SK-N-SH (cell line): ENCODE measurements at regions not wholly inside any gene's neighbourhood (a gene's known extent, or its start where the extent isn't known, plus 50 kb on each side); places are given as distances from the start of the nearest gene placed in this dataset.

ENCODE experiments used
- CTCF ChIA-PET: fragments of 300-600, 350-600 bp; formaldehyde crosslinking; extraction: SDS; loops from one replicate; lab custom pipeline; 2021; lab: Yijun Ruan, JAX
- POLR2A ChIA-PET: fragments of 350-600 bp; sonication (Branson Sonifier 250); formaldehyde crosslinking; extraction: SDS; loops from one replicate; lab custom pipeline; 2020; ENCODE audit warnings: antibody characterized with exemption, inconsistent platforms; lab: Yijun Ruan, JAX
- DNase-seq: peaks from one replicate; pipeline ENCODE4 v3.0.0; 2012
- H2AFZ ChIP-seq: fragments of 200-600 bp; sonication (generic); 2 replicates; pipeline ENCODE4 v1.8.1; 2016; ENCODE audit warnings: antibody characterized with exemption, mild to moderate bottlenecking, low read depth
- H3F3A ChIP-seq: fragments of 200-600 bp; sonication (generic); replicated peaks from 2 replicates; pipeline ENCODE3; 2016; ENCODE audit warnings: antibody characterized with exemption, mild to moderate bottlenecking; ENCODE audit not compliant: insufficient read depth
- H3K27ac ChIP-seq, 2 experiments: fragments of 200-500 bp in 1 of 2; fragments of 200-600 bp in 1 of 2; sonication (Bioruptor generic) in 1 of 2; sonication (generic), shearing (Covaris generic) in 1 of 2; 2 replicates each; pipeline versions ENCODE4 v1.5.1 to v1.6.1; 2014 to 2016; ENCODE audit warnings: low read depth in 2 of 2, inconsistent platforms in 1 of 2, low read length in 1 of 2, mild to moderate bottlenecking in 1 of 2, mixed read lengths in 1 of 2
- H3K27me3 ChIP-seq: fragments of 200-600 bp; sonication (generic), shearing (Covaris generic); 2 replicates; pipeline ENCODE4 v1.6.1; 2016; ENCODE audit warnings: mixed run types; ENCODE audit not compliant: insufficient read depth
- H3K36me3 ChIP-seq, 2 experiments: fragments of 200-500 bp in 1 of 2; fragments of 200-600 bp in 1 of 2; sonication (Bioruptor generic) in 1 of 2; sonication (generic) in 1 of 2; replicated peaks in 1 of 2; 2 replicates each; pipeline versions ENCODE3 to v1.5.1; 2014 to 2016; ENCODE audit warnings: low read length in 1 of 2, mild to moderate bottlenecking in 1 of 2; ENCODE audit not compliant: insufficient read depth in 2 of 2, control insufficient read depth in 1 of 2
- H3K4me1 ChIP-seq, 2 experiments: fragments of 200-500 bp in 1 of 2; fragments of 200-600 bp in 1 of 2; sonication (Bioruptor generic) in 1 of 2; sonication (generic), shearing (Covaris generic) in 1 of 2; 2 replicates each; pipeline versions ENCODE4 v1.5.1 to v1.6.1; 2014 to 2016; ENCODE audit warnings: low read depth in 1 of 2, low read length in 1 of 2, mixed run types in 1 of 2; ENCODE audit not compliant: insufficient read depth in 2 of 2, control insufficient read depth in 1 of 2
- H3K4me2 ChIP-seq: fragments of 200-600 bp; sonication (generic), shearing (Covaris generic); 2 replicates; pipeline ENCODE4 v1.6.1; 2017; ENCODE audit warnings: mixed run types
- H3K4me3 ChIP-seq, 2 experiments: fragments of 200-500 bp in 1 of 2; fragments of 200-600 bp in 1 of 2; sonication (Bioruptor generic) in 1 of 2; sonication (generic), shearing (Covaris generic) in 1 of 2; 2 replicates each; pipeline versions ENCODE4 v1.5.1 to v1.8.1; 2014 to 2016; ENCODE audit warnings: low read depth in 2 of 2, inconsistent platforms in 1 of 2, low read length in 1 of 2, mild to moderate bottlenecking in 1 of 2, mixed read lengths in 1 of 2, moderate library complexity in 1 of 2
- H3K79me2 ChIP-seq: fragments of 200-600 bp; sonication (generic); 2 replicates; pipeline ENCODE4 v1.8.1; 2017; ENCODE audit warnings: mild to moderate bottlenecking; ENCODE audit not compliant: insufficient read depth
- H3K9ac ChIP-seq: fragments of 200-600 bp; sonication (generic); 2 replicates; pipeline ENCODE4 v1.6.1; 2017; ENCODE audit warnings: mixed run types
- H3K9me2 ChIP-seq: fragments of 200-600 bp; sonication (generic); 2 replicates; pipeline ENCODE4 v1.6.1; 2017; ENCODE audit warnings: mixed run types
- H3K9me3 ChIP-seq: fragments of 200-600 bp; sonication (generic); 2 replicates; pipeline ENCODE4 v1.6.1; 2017; ENCODE audit warnings: mixed run types, mild to moderate bottlenecking, moderate library complexity
- H4K20me1 ChIP-seq: fragments of 200-600 bp; sonication (generic); 2 replicates; pipeline ENCODE4 v1.6.1; 2017; ENCODE audit warnings: mild to moderate bottlenecking, mixed run types; ENCODE audit not compliant: insufficient read depth
- EP300 ChIP-seq, 2 experiments: IDR thresholded peaks; 2 replicates each; pipeline versions ENCODE4 v1.4.0 to v1.6.1; 2012; ENCODE audit warnings: borderline replicate concordance in 1 of 2, low read depth in 1 of 2, low read length in 1 of 2
- EZH2phosphoT487 ChIP-seq: fragments of 200-600 bp; sonication (generic); IDR thresholded peaks from 2 replicates; pipeline ENCODE4 v1.6.1; 2017; ENCODE audit warnings: low read depth, mixed run types, mild to moderate bottlenecking, antibody characterized with exemption, moderate library complexity, borderline replicate concordance
- FOSL2 ChIP-seq: IDR thresholded peaks from 2 replicates; pipeline ENCODE4 v1.4.0; 2012; ENCODE audit warnings: low read depth, mild to moderate bottlenecking, moderate library complexity, borderline replicate concordance
- FOXJ3 ChIP-seq: sonication (generic); formaldehyde crosslinking; IDR thresholded peaks from 2 replicates; pipeline ENCODE4 v1.5.1; 2020; ENCODE audit warnings: mild to moderate bottlenecking, missing genetic modification reagents
- FOXM1 ChIP-seq: IDR thresholded peaks from 2 replicates; pipeline ENCODE4 v1.4.0; 2012; ENCODE audit warnings: low read depth, mild to moderate bottlenecking
- GABPA ChIP-seq: IDR thresholded peaks from 2 replicates; pipeline ENCODE4 v1.4.0; 2012; ENCODE audit warnings: low read depth, mild to moderate bottlenecking
- MAX ChIP-seq: IDR thresholded peaks from 2 replicates; pipeline ENCODE4 v1.4.0; 2012; ENCODE audit warnings: low read depth
- NRF1 ChIP-seq: IDR thresholded peaks from 2 replicates; pipeline ENCODE4 v1.6.1; 2012; ENCODE audit warnings: low read depth, mild to moderate bottlenecking, low read length
- RAD21 ChIP-seq: IDR thresholded peaks from 2 replicates; pipeline ENCODE4 v1.6.1; 2012; ENCODE audit warnings: mild to moderate bottlenecking, low read length
- RCOR1 ChIP-seq: fragments of 150-350 bp; IDR thresholded peaks from 2 replicates; pipeline ENCODE4 v1.6.1; 2017; ENCODE audit warnings: antibody characterized with exemption, low read length
- SIN3A ChIP-seq: IDR thresholded peaks from 2 replicates; pipeline ENCODE4 v1.6.1; 2012; ENCODE audit warnings: low read depth, mild to moderate bottlenecking, low read length, moderate library complexity, borderline replicate concordance
- TCF12 ChIP-seq: IDR thresholded peaks from 2 replicates; pipeline ENCODE4 v1.4.0; 2012
- TEAD4 ChIP-seq: IDR thresholded peaks from 2 replicates; pipeline ENCODE4 v1.4.0; 2012; ENCODE audit warnings: mild to moderate bottlenecking, borderline replicate concordance; ENCODE audit not compliant: insufficient read depth
- YY1 ChIP-seq: IDR thresholded peaks from 2 replicates; pipeline ENCODE4 v1.4.0; 2012; ENCODE audit warnings: low read depth, mild to moderate bottlenecking
- WGBS: methylation state at CpG from one replicate; pipeline ENCODE4 v1.1.6; 2017; ENCODE audit warnings: low lambda C conversion rate; 5-methylcytosine and 5-hydroxymethylcytosine counted together
- TF ChIP-seq, protein P1 (sequence below): fragments of 200-600 bp; sonication (generic); IDR thresholded peaks from 2 replicates; pipeline ENCODE4 v1.6.1; 2017; ENCODE audit warnings: antibody characterized with exemption, mild to moderate bottlenecking, moderate library complexity
- TF ChIP-seq, protein P2 (sequence below): IDR thresholded peaks from 2 replicates; pipeline ENCODE4; 2012
- TF ChIP-seq, protein P3 (sequence below): IDR thresholded peaks from 2 replicates; pipeline ENCODE4 v1.4.0; 2012; ENCODE audit warnings: low read depth, borderline replicate concordance

DNA sequence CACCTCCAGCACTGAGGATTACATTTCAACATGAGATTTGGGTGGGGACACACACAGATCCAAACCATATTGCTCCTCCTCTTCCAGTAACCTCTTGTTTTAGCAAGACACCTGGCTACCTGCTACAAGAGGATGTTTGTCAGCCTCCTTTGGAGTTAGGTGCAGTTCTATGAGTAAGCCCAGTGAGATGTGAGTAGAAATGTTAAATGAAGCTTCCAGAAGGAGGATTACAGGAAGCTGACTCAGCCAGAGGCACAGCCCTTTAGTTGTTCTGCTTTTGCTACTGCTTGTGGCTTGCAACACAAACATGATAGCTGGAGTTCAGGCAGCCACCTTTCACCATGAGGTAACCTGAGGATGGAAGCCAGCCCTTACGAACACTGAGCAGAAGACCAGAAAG, 382.7 kb upstream of the RNF32 start:
- WGBS, result 0% methylated on average over 1 of the region's 1 CpG
- H3K79me2 ChIP-seq, result no peaks in the 10 kb centered on the region
- POLR2A ChIA-PET, result no interaction called here
- H3K9ac ChIP-seq, result no peak overlapping the region
- no peaks in the 10 kb centered on the region for H3F3A ChIP-seq
- H2AFZ ChIP-seq, result no peak overlapping the region
- H4K20me1 ChIP-seq, result no peaks in the 10 kb centered on the region
- TF ChIP-seq EZH2phosphoT487 (no peak), EP300 (IDR thresholded peaks at IDR 0.05; ENCODE audit: borderline replicate concordance in 1 of 2, low read depth in 1 of 2, low read length in 1 of 2) (no peak), NRF1 (no peak), GABPA (no peak), TEAD4 (no peak)
- no peak overlapping the region for H3K4me3 ChIP-seq
- no peak overlapping the region for H3K27ac ChIP-seq
- H3K9me2 ChIP-seq, result no peaks in the 10 kb centered on the region
- H3K27me3 ChIP-seq, result peaks cover 27% of the 10 kb centered on the region; the same call in 1 of the 2 replicates
- no peaks in the 10 kb centered on the region for H3K36me3 ChIP-seq
- DNase-seq, result no peak
- no peaks in the 10 kb centered on the region for H3K9me3 ChIP-seq
- no peaks in the 10 kb centered on the region for H3K4me1 ChIP-seq
- CTCF ChIA-PET, result interaction anchor here (1.7 kb wide), 1 partner anchor 11 kb away, joined by 3 read pairs; no protein-coding TSS in a partner anchor
- H3K4me2 ChIP-seq, result no peak overlapping the region

GRCh38 chr7:156255635-156256034, 384.9 kb upstream of the RNF32 start:
- 4% methylated on average over 5 of the region's 5 CpGs for WGBS
- DNase-seq, result no peak
- no peak overlapping the region for H3K27ac ChIP-seq
- no peaks in the 10 kb centered on the region for H3K36me3 ChIP-seq
- peaks cover 44% of the 10 kb centered on the region for H3K27me3 ChIP-seq
- CTCF ChIA-PET, result interaction anchor here (0.6 kb wide), 1 partner anchor 722 kb away, joined by 3 read pairs; no protein-coding TSS in a partner anchor
- H3K4me3 ChIP-seq, result no peak overlapping the region
- no peaks in the 10 kb centered on the region; the same call in 1 of the 2 replicates for H4K20me1 ChIP-seq
- no peaks in the 10 kb centered on the region for H3K4me1 ChIP-seq
- H3F3A ChIP-seq, result no peaks in the 10 kb centered on the region
- no peak for TF ChIP-seq YY1
- no peak for TF ChIP-seq RAD21
- TF ChIP-seq, protein P1, sequence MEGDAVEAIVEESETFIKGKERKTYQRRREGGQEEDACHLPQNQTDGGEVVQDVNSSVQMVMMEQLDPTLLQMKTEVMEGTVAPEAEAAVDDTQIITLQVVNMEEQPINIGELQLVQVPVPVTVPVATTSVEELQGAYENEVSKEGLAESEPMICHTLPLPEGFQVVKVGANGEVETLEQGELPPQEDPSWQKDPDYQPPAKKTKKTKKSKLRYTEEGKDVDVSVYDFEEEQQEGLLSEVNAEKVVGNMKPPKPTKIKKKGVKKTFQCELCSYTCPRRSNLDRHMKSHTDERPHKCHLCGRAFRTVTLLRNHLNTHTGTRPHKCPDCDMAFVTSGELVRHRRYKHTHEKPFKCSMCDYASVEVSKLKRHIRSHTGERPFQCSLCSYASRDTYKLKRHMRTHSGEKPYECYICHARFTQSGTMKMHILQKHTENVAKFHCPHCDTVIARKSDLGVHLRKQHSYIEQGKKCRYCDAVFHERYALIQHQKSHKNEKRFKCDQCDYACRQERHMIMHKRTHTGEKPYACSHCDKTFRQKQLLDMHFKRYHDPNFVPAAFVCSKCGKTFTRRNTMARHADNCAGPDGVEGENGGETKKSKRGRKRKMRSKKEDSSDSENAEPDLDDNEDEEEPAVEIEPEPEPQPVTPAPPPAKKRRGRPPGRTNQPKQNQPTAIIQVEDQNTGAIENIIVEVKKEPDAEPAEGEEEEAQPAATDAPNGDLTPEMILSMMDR, result no peak
- TF ChIP-seq, all 33 proteins: peak for 0
- POLR2A ChIA-PET, result no interaction called here
- Histone ChIP-seq H3K9me2 (no peaks in the 10 kb centered on the region), H2AFZ (no peak overlapping the region), H3K79me2 (no peaks in the 10 kb centered on the region), H3K9me3 (no peaks in the 10 kb centered on the region), H3K9ac (no peak overlapping the region), H3K4me2 (no peak overlapping the region)

DNA sequence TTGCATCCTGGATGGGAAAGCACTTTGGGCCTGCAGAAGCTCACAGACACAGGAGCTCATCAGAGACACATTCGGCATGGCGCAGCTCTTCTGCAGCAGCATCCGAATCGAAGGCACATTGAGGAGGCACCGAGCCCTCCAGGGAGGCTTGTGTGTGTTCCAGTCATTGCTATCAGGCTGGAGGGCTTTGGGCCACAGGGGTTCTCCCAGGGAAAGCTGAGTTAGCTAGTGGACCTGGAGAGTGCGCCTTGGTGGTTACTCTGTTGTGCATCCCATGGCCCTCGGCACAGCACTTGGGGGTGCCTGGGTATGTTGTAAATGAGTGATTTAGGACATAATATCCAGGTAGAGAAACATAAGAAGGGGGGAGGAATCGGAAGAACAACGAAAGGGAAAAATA, 388.7 kb upstream of the RNF32 start:
- Histone ChIP-seq H3K4me3 (no peak overlapping the region), H2AFZ (no peak overlapping the region), H3K4me1 (no peaks in the 10 kb centered on the region), H3K27me3 (peaks cover 45% of the 10 kb centered on the region), H3K9me2 (no peaks in the 10 kb centered on the region), H3F3A (no peaks in the 10 kb centered on the region), H3K9ac (no peak overlapping the region), H4K20me1 (no peaks in the 10 kb centered on the region; the same call in 1 of the 2 replicates), H3K27ac (no peak overlapping the region), H3K36me3 (no peaks in the 10 kb centered on the region), H3K4me2 (no peak overlapping the region), H3K9me3 (no peaks in the 10 kb centered on the region), H3K79me2 (no peaks in the 10 kb centered on the region)
- POLR2A ChIA-PET, result no interaction called here
- no peak for DNase-seq
- 3% methylated on average over 9 of the region's 9 CpGs for WGBS
- CTCF ChIA-PET, result interaction anchor here (1.6 kb wide), 1 partner anchor 46 kb away, joined by 3 read pairs; no protein-coding TSS in a partner anchor
- TF ChIP-seq, protein P2, sequence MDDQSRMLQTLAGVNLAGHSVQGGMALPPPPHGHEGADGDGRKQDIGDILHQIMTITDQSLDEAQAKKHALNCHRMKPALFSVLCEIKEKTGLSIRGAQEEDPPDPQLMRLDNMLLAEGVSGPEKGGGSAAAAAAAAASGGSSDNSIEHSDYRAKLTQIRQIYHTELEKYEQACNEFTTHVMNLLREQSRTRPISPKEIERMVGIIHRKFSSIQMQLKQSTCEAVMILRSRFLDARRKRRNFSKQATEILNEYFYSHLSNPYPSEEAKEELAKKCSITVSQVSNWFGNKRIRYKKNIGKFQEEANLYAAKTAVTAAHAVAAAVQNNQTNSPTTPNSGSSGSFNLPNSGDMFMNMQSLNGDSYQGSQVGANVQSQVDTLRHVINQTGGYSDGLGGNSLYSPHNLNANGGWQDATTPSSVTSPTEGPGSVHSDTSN, result no peak
- TF ChIP-seq RCOR1, result no peak
- TF ChIP-seq, protein P3, sequence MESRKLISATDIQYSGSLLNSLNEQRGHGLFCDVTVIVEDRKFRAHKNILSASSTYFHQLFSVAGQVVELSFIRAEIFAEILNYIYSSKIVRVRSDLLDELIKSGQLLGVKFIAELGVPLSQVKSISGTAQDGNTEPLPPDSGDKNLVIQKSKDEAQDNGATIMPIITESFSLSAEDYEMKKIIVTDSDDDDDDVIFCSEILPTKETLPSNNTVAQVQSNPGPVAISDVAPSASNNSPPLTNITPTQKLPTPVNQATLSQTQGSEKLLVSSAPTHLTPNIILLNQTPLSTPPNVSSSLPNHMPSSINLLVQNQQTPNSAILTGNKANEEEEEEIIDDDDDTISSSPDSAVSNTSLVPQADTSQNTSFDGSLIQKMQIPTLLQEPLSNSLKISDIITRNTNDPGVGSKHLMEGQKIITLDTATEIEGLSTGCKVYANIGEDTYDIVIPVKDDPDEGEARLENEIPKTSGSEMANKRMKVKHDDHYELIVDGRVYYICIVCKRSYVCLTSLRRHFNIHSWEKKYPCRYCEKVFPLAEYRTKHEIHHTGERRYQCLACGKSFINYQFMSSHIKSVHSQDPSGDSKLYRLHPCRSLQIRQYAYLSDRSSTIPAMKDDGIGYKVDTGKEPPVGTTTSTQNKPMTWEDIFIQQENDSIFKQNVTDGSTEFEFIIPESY, result no peak
- no peak for TF ChIP-seq EP300 (IDR thresholded peaks at IDR 0.05; ENCODE audit: borderline replicate concordance in 1 of 2, low read depth in 1 of 2, low read length in 1 of 2)
- no peak for TF ChIP-seq RAD21
- no peak for TF ChIP-seq TEAD4
- TF ChIP-seq MAX, result no peak
- TF ChIP-seq SIN3A, result no peak
- TF ChIP-seq TCF12, result no peak
- no peak for TF ChIP-seq FOXJ3 (CRISPR knock-in tag)
- no peak for TF ChIP-seq FOXM1
- no peak for TF ChIP-seq GABPA
- TF ChIP-seq FOSL2, result no peak
